GM12865 (cell line): ENCODE measurements at regions not wholly inside any gene's neighbourhood (a gene's known extent, or its start where the extent isn't known, plus 50 kb on each side); places are given as distances from the start of the nearest gene placed in this dataset.

Experiments
- DNase-seq: peaks from one replicate; pipeline ENCODE4 v3.0.0; 2010; ENCODE audit warnings: low read depth
- H3K4me3 ChIP-seq: 2 replicates; pipeline ENCODE4 v1.5.1; 2011; ENCODE audit warnings: mild to moderate bottlenecking, low read depth, low read length, control low read depth
- TF ChIP-seq, protein P1 (sequence below): IDR thresholded peaks from 2 replicates; pipeline ENCODE4 v1.5.1; 2011; ENCODE audit warnings: low read length, control low read depth, low read depth, inconsistent platforms; ENCODE audit not compliant: insufficient read depth; ENCODE audit errors: missing control alignments

GRCh38 chr20:6959900-6960312, 192.4 kb downstream of the BMP2 start:
- TF ChIP-seq, protein P1, sequence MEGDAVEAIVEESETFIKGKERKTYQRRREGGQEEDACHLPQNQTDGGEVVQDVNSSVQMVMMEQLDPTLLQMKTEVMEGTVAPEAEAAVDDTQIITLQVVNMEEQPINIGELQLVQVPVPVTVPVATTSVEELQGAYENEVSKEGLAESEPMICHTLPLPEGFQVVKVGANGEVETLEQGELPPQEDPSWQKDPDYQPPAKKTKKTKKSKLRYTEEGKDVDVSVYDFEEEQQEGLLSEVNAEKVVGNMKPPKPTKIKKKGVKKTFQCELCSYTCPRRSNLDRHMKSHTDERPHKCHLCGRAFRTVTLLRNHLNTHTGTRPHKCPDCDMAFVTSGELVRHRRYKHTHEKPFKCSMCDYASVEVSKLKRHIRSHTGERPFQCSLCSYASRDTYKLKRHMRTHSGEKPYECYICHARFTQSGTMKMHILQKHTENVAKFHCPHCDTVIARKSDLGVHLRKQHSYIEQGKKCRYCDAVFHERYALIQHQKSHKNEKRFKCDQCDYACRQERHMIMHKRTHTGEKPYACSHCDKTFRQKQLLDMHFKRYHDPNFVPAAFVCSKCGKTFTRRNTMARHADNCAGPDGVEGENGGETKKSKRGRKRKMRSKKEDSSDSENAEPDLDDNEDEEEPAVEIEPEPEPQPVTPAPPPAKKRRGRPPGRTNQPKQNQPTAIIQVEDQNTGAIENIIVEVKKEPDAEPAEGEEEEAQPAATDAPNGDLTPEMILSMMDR = no peak
- H3K4me3 ChIP-seq = no peak overlapping the region
- DNase-seq = no peak

GRCh38 chr20:6966721-6967120, 199.2 kb downstream of the BMP2 start:
- DNase-seq = no peak
- TF ChIP-seq, protein P1 = no peak

DNA sequence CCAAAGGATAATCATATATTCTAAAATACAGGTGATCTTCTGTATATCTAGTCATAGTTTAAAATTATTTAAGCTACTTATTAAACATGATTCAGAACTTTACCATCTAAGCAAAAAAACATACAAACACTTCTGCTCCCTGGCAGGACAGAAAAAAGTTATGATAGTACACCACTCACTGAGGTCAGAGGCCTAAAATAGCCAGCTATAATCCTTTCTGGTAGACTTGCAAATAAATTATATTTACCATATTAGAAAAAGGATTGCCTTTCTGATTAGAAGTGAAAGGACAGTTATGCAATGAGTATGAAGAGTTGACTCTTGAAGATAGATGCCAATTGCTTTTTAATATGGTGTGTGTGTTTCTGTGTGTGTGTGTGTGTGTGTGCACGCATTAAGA, 207.4 kb downstream of the BMP2 start:
- TF ChIP-seq, protein P1 = no peak
- no peak for DNase-seq
- H3K4me3 ChIP-seq = no peak overlapping the region

More at GRCh38 chr20:6966721-6967120, 199.2 kb downstream of the BMP2 start:
- no peak overlapping the region for H3K4me3 ChIP-seq

GRCh38 chr20:6975311-6975710, 207.8 kb downstream of the BMP2 start:
- no peak overlapping the region for H3K4me3 ChIP-seq
- TF ChIP-seq, protein P1 = no peak
- DNase-seq = no peak

GRCh38 chr20:6976106-6976900, 208.8 kb downstream of the BMP2 start:
- TF ChIP-seq, protein P1 = no peak
- no peak overlapping the region for H3K4me3 ChIP-seq
- DNase-seq = no peak

DNA sequence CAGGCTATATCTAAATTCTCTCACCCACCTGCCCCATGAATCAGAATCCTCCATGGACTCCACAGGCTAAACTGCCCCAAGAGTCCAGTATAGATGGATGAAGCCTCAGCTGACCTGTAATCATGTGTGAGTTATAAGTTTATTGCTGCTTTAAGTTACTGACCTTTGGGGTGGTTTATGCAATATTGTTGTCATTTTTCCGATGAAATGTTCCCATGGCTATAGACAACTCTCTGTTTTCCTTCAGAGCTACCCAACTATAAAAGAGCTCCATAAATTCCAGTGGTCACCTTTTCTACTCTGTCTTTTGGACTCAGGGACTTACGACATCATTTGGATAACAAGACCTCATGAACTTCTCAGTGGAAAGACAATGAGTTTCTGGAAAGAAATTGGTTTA, 212.1 kb downstream of the BMP2 start:
- TF ChIP-seq, protein P1 = no peak
- no peak for DNase-seq
- H3K4me3 ChIP-seq = no peak overlapping the region

DNA sequence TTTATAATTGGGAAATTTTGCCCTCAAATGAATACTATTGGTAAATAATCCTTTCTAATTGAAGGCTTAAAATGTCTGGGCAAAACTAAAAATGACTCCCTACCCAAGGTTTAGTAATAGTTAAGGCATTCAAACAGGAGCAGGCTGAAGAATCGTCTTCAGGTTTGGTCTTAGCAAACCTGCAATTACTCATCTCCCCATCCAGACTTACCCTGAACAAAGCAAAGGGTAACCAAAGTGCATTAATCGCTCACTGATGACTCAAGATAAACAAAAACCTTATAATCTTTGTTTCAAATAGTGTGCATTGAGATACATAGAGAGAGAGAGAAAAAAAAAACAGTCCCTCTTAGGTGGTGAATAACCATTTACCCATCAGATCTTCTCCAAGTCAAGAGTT, 225.5 kb downstream of the BMP2 start:
- DNase-seq = no peak
- H3K4me3 ChIP-seq = no peak overlapping the region
- TF ChIP-seq, protein P1 = no peak
